Mesothelial cell of epicardium (in vitro differentiated cells): ENCODE measurements at regions not wholly inside any gene's neighbourhood (a gene's known extent, or its start where the extent isn't known, plus 50 kb on each side); places are given as distances from the start of the nearest gene placed in this dataset.

ENCODE experiments used
- DNase-seq, 2 experiments: peaks; one replicate each; pipeline ENCODE4 v3.0.0; 2021; ENCODE audit warnings: low spot score in 2 of 2; ENCODE audit not compliant: unreplicated experiment in 2 of 2
- H3K27ac Mint-ChIP-seq: 2 replicates; pipeline ENCODE4 v1.8.0; 2021; ENCODE audit warnings: mixed read lengths
- H3K27me3 Mint-ChIP-seq: 2 replicates; pipeline ENCODE4 v1.8.0; 2021; ENCODE audit warnings: low read depth, mixed read lengths
- H3K36me3 Mint-ChIP-seq: 2 replicates; pipeline ENCODE4 v1.8.0; 2021; ENCODE audit warnings: mixed read lengths
- H3K4me1 Mint-ChIP-seq: 2 replicates; pipeline ENCODE4 v1.8.0; 2021; ENCODE audit warnings: mixed read lengths
- H3K4me3 Mint-ChIP-seq: 2 replicates; pipeline ENCODE4 v1.8.0; 2021; ENCODE audit warnings: mild to moderate bottlenecking, moderate library complexity, mixed read lengths
- H3K9me3 Mint-ChIP-seq: 2 replicates; pipeline ENCODE4 v1.8.0; 2021; ENCODE audit warnings: mixed read lengths
- CTCF ChIP-seq: fragments of 200-600 bp; sonication (generic); IDR thresholded peaks from one replicate; pipeline ENCODE4 v1.5.0; 2021; ENCODE audit warnings: antibody characterized with exemption; ENCODE audit not compliant: unreplicated experiment

GRCh38 chr6:56775498-56776166 lies 132.9 kb upstream of the DST start:
- Mint-ChIP-seq H3K4me3 (no peak overlapping the region), H3K9me3 (peaks cover 4% of the 10 kb centered on the region), H3K36me3 (peaks cover 5% of the 10 kb centered on the region), H3K27ac (no peak overlapping the region), H3K27me3 (no peaks in the 10 kb centered on the region), H3K4me1 (peaks cover 5% of the 10 kb centered on the region)
- DNase-seq: no peak
- TF ChIP-seq CTCF: no peak

- Mint-ChIP-seq H3K4me1 (peaks cover 5% of the 10 kb centered on the region), H3K36me3 (peaks cover 3% of the 10 kb centered on the region), H3K27me3 (no peaks in the 10 kb centered on the region), H3K9me3 (no peaks in the 10 kb centered on the region), H3K4me3 (no peak overlapping the region), H3K27ac (peak overlapping the region; percentile 8)
- no peak for DNase-seq
- TF ChIP-seq CTCF: no peak
Measured at GRCh38 chr6:56772737-56773184, 130.1 kb upstream of the DST start.

- H3K36me3 Mint-ChIP-seq: peaks cover 3% of the 10 kb centered on the region
- H3K9me3 Mint-ChIP-seq: no peaks in the 10 kb centered on the region
- H3K27ac Mint-ChIP-seq: no peak overlapping the region
- H3K4me3 Mint-ChIP-seq: no peak overlapping the region
- H3K4me1 Mint-ChIP-seq: peaks cover 6% of the 10 kb centered on the region
- H3K27me3 Mint-ChIP-seq: no peaks in the 10 kb centered on the region
- DNase-seq: no peak
- no peak for TF ChIP-seq CTCF
Measured at GRCh38 chr6:56771929-56772607, 129.4 kb upstream of the DST start.

GRCh38 chr6:56771189-56771588 lies 128.5 kb upstream of the DST start:
- H3K4me1 Mint-ChIP-seq: peaks cover 15% of the 10 kb centered on the region
- DNase-seq: no peak
- no peak overlapping the region for H3K27ac Mint-ChIP-seq
- H3K27me3 Mint-ChIP-seq: no peaks in the 10 kb centered on the region
- no peak for TF ChIP-seq CTCF
- no peak overlapping the region for H3K4me3 Mint-ChIP-seq
- no peaks in the 10 kb centered on the region for H3K9me3 Mint-ChIP-seq
- H3K36me3 Mint-ChIP-seq: peaks cover 3% of the 10 kb centered on the region

GRCh38 chr6:56770011-56770520 lies 127.4 kb upstream of the DST start:
- no peak overlapping the region for H3K4me3 Mint-ChIP-seq
- H3K27me3 Mint-ChIP-seq: no peaks in the 10 kb centered on the region
- TF ChIP-seq CTCF: no peak
- H3K9me3 Mint-ChIP-seq: no peaks in the 10 kb centered on the region
- DNase-seq: no peak
- peaks cover 3% of the 10 kb centered on the region for H3K36me3 Mint-ChIP-seq
- no peak overlapping the region for H3K27ac Mint-ChIP-seq
- peaks cover 26% of the 10 kb centered on the region for H3K4me1 Mint-ChIP-seq
